OCI-LY1 (cell line): ENCODE measurements at regions not wholly inside any gene's neighbourhood (a gene's known extent, or its start where the extent isn't known, plus 50 kb on each side); places are given as distances from the start of the nearest gene placed in this dataset.

Source experiments
- H2AFZ ChIP-seq: fragments of 200-600 bp; sonication (generic), shearing (Covaris generic); 2 replicates; pipeline ENCODE4 v1.6.0; 2014; ENCODE audit warnings: antibody characterized with exemption, mild to moderate bottlenecking, low read length
- H3F3A ChIP-seq: fragments of 200-600 bp; sonication (generic), shearing (Covaris generic); 2 replicates; pipeline ENCODE4 v1.6.0; 2014; ENCODE audit warnings: mild to moderate bottlenecking, antibody characterized with exemption, low read length, moderate library complexity; ENCODE audit not compliant: insufficient read depth
- H3K27ac ChIP-seq: fragments of 200-600 bp; sonication (generic); 2 replicates; pipeline ENCODE4 v1.5.1; 2014; ENCODE audit warnings: low read length, mixed run types, mild to moderate bottlenecking, low read depth; ENCODE audit not compliant: poor library complexity, severe bottlenecking
- H3K27me3 ChIP-seq: fragments of 200-600 bp; sonication (generic); 2 replicates; pipeline ENCODE4 v1.6.0; 2014; ENCODE audit warnings: antibody characterized with exemption, mild to moderate bottlenecking, low read length, moderate library complexity; ENCODE audit not compliant: insufficient read depth
- H3K36me3 ChIP-seq: fragments of 200-600 bp; sonication (generic); 2 replicates; pipeline ENCODE4 v1.6.1; 2014; ENCODE audit warnings: mild to moderate bottlenecking, antibody characterized with exemption, low read length, moderate library complexity, mixed read lengths; ENCODE audit not compliant: insufficient read depth
- H3K4me1 ChIP-seq: fragments of 200-600 bp; sonication (generic); 2 replicates; pipeline ENCODE4 v1.5.1; 2014; ENCODE audit warnings: mild to moderate bottlenecking, low read length, moderate library complexity; ENCODE audit not compliant: insufficient read depth, severe bottlenecking
- H3K4me2 ChIP-seq: fragments of 200-600 bp; sonication (generic), shearing (Covaris generic); 2 replicates; pipeline ENCODE4 v1.6.1; 2014; ENCODE audit warnings: low read length
- H3K4me3 ChIP-seq: fragments of 200-600 bp; sonication (generic); 2 replicates; pipeline ENCODE4 v1.5.1; 2014; ENCODE audit warnings: low read length, low read depth, mild to moderate bottlenecking, mixed read lengths; ENCODE audit not compliant: poor library complexity, severe bottlenecking
- H3K79me2 ChIP-seq: fragments of 200-600 bp; shearing (Covaris generic); 2 replicates; pipeline ENCODE4 v1.6.1; 2016; ENCODE audit warnings: mixed run types, low read length, mixed read lengths; ENCODE audit not compliant: insufficient read depth
- H3K9ac ChIP-seq: fragments of 200-600 bp; sonication (generic), shearing (Covaris generic); 2 replicates; pipeline ENCODE4 v1.6.1; 2014; ENCODE audit warnings: mild to moderate bottlenecking, low read length, mixed read lengths
- H3K9me2 ChIP-seq: fragments of 200-600 bp; sonication (generic), shearing (Covaris generic); 2 replicates; pipeline ENCODE4 v1.6.1; 2014; ENCODE audit warnings: low read depth, mild to moderate bottlenecking, low read length, mixed read lengths
- H3K9me3 ChIP-seq: fragments of 200-600 bp; shearing (Covaris generic); 2 replicates; pipeline ENCODE4 v1.6.1; 2014; ENCODE audit warnings: low read length, mixed read lengths
- H4K20me1 ChIP-seq: fragments of 200-600 bp; sonication (generic), shearing (Covaris generic); 2 replicates; pipeline ENCODE4 v1.6.0; 2016; ENCODE audit warnings: mild to moderate bottlenecking, low read length; ENCODE audit not compliant: insufficient read depth
- CTCF ChIP-seq: fragments of 200-600 bp; sonication (generic), shearing (Covaris generic); IDR thresholded peaks from 2 replicates; pipeline ENCODE4 v1.5.1; 2017; ENCODE audit warnings: mild to moderate bottlenecking, antibody characterized with exemption, low read length, moderate library complexity, mixed read lengths
- EZH2 ChIP-seq: fragments of 200-600 bp; sonication (generic), shearing (Covaris generic); IDR thresholded peaks from 2 replicates; pipeline ENCODE4 v1.8.0; 2017; ENCODE audit warnings: borderline replicate concordance, mixed run types, mild to moderate bottlenecking, antibody characterized with exemption, low read length, moderate library complexity, mixed read lengths

DNA sequence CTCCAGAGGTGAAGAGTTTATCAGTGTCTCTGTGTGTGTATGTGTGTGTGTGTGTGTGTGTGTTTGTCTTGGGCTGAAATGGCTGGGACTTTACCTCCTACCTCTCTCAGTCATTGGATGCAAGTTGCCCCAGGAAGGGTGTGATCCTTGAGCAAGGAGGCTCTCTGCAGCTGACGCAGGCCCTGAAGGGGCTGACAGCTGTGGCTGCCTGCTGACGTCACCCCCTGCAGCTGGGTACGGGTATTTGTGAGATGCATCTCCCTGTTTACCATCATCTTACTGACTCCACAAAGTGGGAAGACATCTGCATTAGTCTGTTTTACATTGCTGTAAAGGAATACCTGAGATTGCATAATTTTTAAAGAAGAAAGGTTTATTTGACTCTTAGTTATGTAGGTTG, 631.5 kb upstream of the RBFOX1 start:
- Histone ChIP-seq H3K27ac (no peak overlapping the region), H3K9ac (no peak overlapping the region), H3K36me3 (no peaks in the 10 kb centered on the region), H2AFZ (no peak overlapping the region), H3K27me3 (no peaks in the 10 kb centered on the region), H3K4me2 (no peak overlapping the region), H4K20me1 (no peaks in the 10 kb centered on the region), H3K79me2 (no peaks in the 10 kb centered on the region), H3F3A (no peaks in the 10 kb centered on the region), H3K4me3 (no peak overlapping the region), H3K9me2 (no peaks in the 10 kb centered on the region), H3K9me3 (no peaks in the 10 kb centered on the region), H3K4me1 (no peaks in the 10 kb centered on the region)
- no peak for TF ChIP-seq EZH2
- TF ChIP-seq CTCF: no peak

DNA sequence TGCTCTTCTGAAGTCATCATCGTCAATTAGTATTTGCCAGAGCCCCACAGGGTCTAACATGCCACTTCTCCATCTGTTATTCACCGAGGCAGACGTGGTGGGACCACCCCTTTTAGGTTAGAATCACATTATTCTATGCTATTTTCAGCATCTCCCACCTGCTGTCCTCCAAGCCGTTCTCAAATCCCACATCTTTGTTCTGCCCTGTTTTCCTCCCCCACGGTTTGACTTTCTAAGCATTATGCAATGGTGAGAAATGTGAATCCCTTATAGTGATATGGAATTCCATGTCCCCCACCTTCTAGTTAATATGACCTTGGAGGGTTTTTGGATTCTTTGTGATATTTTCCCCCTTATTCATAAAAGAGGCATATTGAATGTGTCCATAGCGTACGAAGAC, 634.1 kb upstream of the RBFOX1 start:
- no peaks in the 10 kb centered on the region for H3K36me3 ChIP-seq
- H3K9me2 ChIP-seq: no peaks in the 10 kb centered on the region

GRCh38 chr16:6695666-6696065, 637.0 kb upstream of the RBFOX1 start:
- Histone ChIP-seq H3K79me2 (no peaks in the 10 kb centered on the region), H3K4me2 (no peak overlapping the region), H2AFZ (no peak overlapping the region), H4K20me1 (no peaks in the 10 kb centered on the region), H3K4me1 (no peaks in the 10 kb centered on the region), H3K36me3 (no peaks in the 10 kb centered on the region), H3F3A (no peaks in the 10 kb centered on the region), H3K27ac (no peak overlapping the region), H3K27me3 (no peaks in the 10 kb centered on the region), H3K4me3 (no peak overlapping the region), H3K9ac (no peak overlapping the region), H3K9me3 (no peaks in the 10 kb centered on the region), H3K9me2 (no peaks in the 10 kb centered on the region)
- TF ChIP-seq CTCF (no peak), EZH2 (no peak)

More for the DNA sequence above, 634.1 kb upstream of the RBFOX1 start:
- Histone ChIP-seq H3K4me2 (no peak overlapping the region), H3K79me2 (no peaks in the 10 kb centered on the region), H3K9me3 (no peaks in the 10 kb centered on the region), H3F3A (no peaks in the 10 kb centered on the region), H3K4me1 (no peaks in the 10 kb centered on the region), H3K27me3 (no peaks in the 10 kb centered on the region), H3K4me3 (no peak overlapping the region), H2AFZ (no peak overlapping the region), H3K9ac (no peak overlapping the region), H4K20me1 (no peaks in the 10 kb centered on the region), H3K27ac (no peak overlapping the region)
- TF ChIP-seq EZH2 (no peak), CTCF (no peak)
